CD4-positive, alpha-beta T cell treated with Interferon alpha-2 for 1 hour (primary cell): ENCODE measurements at regions not wholly inside any gene's neighbourhood (a gene's known extent, or its start where the extent isn't known, plus 50 kb on each side); places are given as distances from the start of the nearest gene placed in this dataset.
"Not testable (repeated sequence)": the region's sequence is repeated elsewhere in the genome, so short reads cannot be mapped to it uniquely, and the experiment has no call there.

Experiments
- DNase-seq, 2 donors: peaks; one replicate each; pipeline ENCODE4 v3.0.0-alpha.2; 2020 to 2022

GRCh38 chr2:129794540-129794939 lies 184.9 kb upstream of the RAB6C start:
- DNase-seq: no peak

GRCh38 chr2:129796225-129796624 lies 183.2 kb upstream of the RAB6C start:
- no peak for DNase-seq

- DNase-seq: no peak
Measured at GRCh38 chr2:129796801-129797488, 182.5 kb upstream of the RAB6C start.

- DNase-seq: no peak
Measured at GRCh38 chr2:129797489-129798300, 181.8 kb upstream of the RAB6C start.

GRCh38 chr2:129798301-129798581 lies 181.2 kb upstream of the RAB6C start:
- no peak for DNase-seq

GRCh38 chr2:129798626-129799025 lies 180.8 kb upstream of the RAB6C start:
- no peak for DNase-seq

- DNase-seq: no peak
Measured at GRCh38 chr2:129799036-129799958, 180.2 kb upstream of the RAB6C start.

- DNase-seq: no peak
Measured at GRCh38 chr2:129800285-129800684, 179.2 kb upstream of the RAB6C start.

- no peak for DNase-seq
Measured at GRCh38 chr2:129800686-129801085, 178.8 kb upstream of the RAB6C start.

- no peak for DNase-seq
Measured at GRCh38 chr2:129801575-129801974, 177.9 kb upstream of the RAB6C start.

- DNase-seq: no peak
Measured at GRCh38 chr2:129802290-129802689, 177.2 kb upstream of the RAB6C start.

- no peak for DNase-seq
Measured at GRCh38 chr2:129803032-129803431, 176.4 kb upstream of the RAB6C start.

- no peak for DNase-seq
Measured at GRCh38 chr2:129803871-129804270, 175.6 kb upstream of the RAB6C start.

- DNase-seq: no peak
Measured at GRCh38 chr2:129805899-129806298, 173.6 kb upstream of the RAB6C start.

- no peak for DNase-seq
Measured at GRCh38 chr2:129806317-129806716, 173.1 kb upstream of the RAB6C start.

GRCh38 chr2:129806990-129807389 lies 172.5 kb upstream of the RAB6C start:
- no peak for DNase-seq

GRCh38 chr2:129807642-129808338 lies 171.7 kb upstream of the RAB6C start:
- DNase-seq: not testable (repeated sequence)

- DNase-seq: no peak
Measured at GRCh38 chr2:129810521-129810920, 168.9 kb upstream of the RAB6C start.

GRCh38 chr2:129812071-129812470 lies 167.4 kb upstream of the RAB6C start:
- peak; percentile 32 to 69 for DNase-seq

- DNase-seq: no peak
Measured at GRCh38 chr2:129812654-129813053, 166.8 kb upstream of the RAB6C start.

GRCh38 chr2:129813404-129813803 lies 166.1 kb upstream of the RAB6C start:
- no peak for DNase-seq

- no peak for DNase-seq
Measured at GRCh38 chr2:129816813-129817574, 162.5 kb upstream of the RAB6C start.
